ENCODE measurements at regions not wholly inside any gene's neighbourhood (a gene's known extent, or its start where the extent isn't known, plus 50 kb on each side); places are given as distances from the start of the nearest gene placed in this dataset.

DNA sequence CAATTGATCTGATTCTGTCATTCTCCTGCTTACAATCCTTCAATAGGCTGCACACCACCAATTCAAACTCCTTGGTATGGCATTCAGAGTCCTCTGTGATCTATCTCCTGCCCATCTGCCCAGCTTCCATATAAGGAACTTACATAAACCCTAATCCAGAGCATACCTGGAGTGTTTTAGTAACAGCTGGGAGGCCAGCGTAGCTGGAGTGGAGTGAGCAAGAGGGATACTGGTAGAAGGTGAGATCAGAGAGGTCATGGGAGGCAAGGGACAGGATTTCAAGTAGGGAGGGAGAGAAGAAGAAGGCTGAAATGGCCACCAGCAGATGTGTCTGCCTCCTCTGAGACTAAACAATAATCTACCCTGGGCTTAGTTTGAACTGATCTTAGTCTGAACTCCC lies 288.5 kb downstream of the MEF2C start:
- TF ChIP-seq, protein P1, sequence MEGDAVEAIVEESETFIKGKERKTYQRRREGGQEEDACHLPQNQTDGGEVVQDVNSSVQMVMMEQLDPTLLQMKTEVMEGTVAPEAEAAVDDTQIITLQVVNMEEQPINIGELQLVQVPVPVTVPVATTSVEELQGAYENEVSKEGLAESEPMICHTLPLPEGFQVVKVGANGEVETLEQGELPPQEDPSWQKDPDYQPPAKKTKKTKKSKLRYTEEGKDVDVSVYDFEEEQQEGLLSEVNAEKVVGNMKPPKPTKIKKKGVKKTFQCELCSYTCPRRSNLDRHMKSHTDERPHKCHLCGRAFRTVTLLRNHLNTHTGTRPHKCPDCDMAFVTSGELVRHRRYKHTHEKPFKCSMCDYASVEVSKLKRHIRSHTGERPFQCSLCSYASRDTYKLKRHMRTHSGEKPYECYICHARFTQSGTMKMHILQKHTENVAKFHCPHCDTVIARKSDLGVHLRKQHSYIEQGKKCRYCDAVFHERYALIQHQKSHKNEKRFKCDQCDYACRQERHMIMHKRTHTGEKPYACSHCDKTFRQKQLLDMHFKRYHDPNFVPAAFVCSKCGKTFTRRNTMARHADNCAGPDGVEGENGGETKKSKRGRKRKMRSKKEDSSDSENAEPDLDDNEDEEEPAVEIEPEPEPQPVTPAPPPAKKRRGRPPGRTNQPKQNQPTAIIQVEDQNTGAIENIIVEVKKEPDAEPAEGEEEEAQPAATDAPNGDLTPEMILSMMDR (IDR thresholded peaks at IDR 0.05; ENCODE audit: low read length) = no peak
- TF ChIP-seq EZH2 (IDR thresholded peaks at IDR 0.05; ENCODE audit: borderline replicate concordance, low read length) = no peak

Data from OCI-LY1 (cell line).